ENCODE measurements at regions not wholly inside any gene's neighbourhood (a gene's known extent, or its start where the extent isn't known, plus 50 kb on each side); places are given as distances from the start of the nearest gene placed in this dataset.

GRCh38 chr1:164951508-164951907 is 392.5 kb downstream of the PBX1 start:
- H3K4me3 ChIP-seq (ENCODE audit: low read length), result no peak overlapping the region
- no TSS peak for BruUV-seq (replicated peaks)

GRCh38 chr1:164950541-164950986 is 391.6 kb downstream of the PBX1 start:
- no peak for ATAC-seq

More at GRCh38 chr1:164951508-164951907, 392.5 kb downstream of the PBX1 start:
- Histone ChIP-seq H4K20me1 (ENCODE audit: low read length) (no peaks in the 10 kb centered on the region), H3K27ac (ENCODE audit: low read length) (no peak overlapping the region), H3K79me2 (ENCODE audit: low read length) (no peaks in the 10 kb centered on the region), H3K9me3 (ENCODE audit: low read length) (no peaks in the 10 kb centered on the region), H3K4me2 (ENCODE audit: low read length) (no peak overlapping the region), H2AFZ (ENCODE audit: low read length) (no peak overlapping the region), H3K27me3 (ENCODE audit: low read length) (peaks cover 30% of the 10 kb centered on the region), H3K9ac (ENCODE audit: low read length) (no peak overlapping the region), H3K4me1 (ENCODE audit: insufficient read depth, low read length) (no peaks in the 10 kb centered on the region), H3F3A (ENCODE audit: low read length, unreplicated experiment) (no peaks in the 10 kb centered on the region), H3K9me2 (replicated peaks; ENCODE audit: low read length) (no peaks in the 10 kb centered on the region), H3K36me3 (ENCODE audit: low read depth, low read length) (no peaks in the 10 kb centered on the region)
- ChIA-PET CTCF (no interaction called here), POLR2A (ENCODE audit: unreplicated experiment) (no interaction called here)
- TF ChIP-seq, protein P1, sequence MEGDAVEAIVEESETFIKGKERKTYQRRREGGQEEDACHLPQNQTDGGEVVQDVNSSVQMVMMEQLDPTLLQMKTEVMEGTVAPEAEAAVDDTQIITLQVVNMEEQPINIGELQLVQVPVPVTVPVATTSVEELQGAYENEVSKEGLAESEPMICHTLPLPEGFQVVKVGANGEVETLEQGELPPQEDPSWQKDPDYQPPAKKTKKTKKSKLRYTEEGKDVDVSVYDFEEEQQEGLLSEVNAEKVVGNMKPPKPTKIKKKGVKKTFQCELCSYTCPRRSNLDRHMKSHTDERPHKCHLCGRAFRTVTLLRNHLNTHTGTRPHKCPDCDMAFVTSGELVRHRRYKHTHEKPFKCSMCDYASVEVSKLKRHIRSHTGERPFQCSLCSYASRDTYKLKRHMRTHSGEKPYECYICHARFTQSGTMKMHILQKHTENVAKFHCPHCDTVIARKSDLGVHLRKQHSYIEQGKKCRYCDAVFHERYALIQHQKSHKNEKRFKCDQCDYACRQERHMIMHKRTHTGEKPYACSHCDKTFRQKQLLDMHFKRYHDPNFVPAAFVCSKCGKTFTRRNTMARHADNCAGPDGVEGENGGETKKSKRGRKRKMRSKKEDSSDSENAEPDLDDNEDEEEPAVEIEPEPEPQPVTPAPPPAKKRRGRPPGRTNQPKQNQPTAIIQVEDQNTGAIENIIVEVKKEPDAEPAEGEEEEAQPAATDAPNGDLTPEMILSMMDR (conservative IDR thresholded peaks at IDR 0.05; ENCODE audit: low read depth, low read length), result no peak
- TF ChIP-seq EZH2 (IDR thresholded peaks at IDR 0.05; ENCODE audit: low read length, unreplicated experiment), result no peak
- no peak for TF ChIP-seq EZH2phosphoT487 (IDR thresholded peaks at IDR 0.05; ENCODE audit: borderline replicate concordance, low read length)
- DNase-seq (no peak), ATAC-seq (no peak)
- intact Hi-C loops (cut with micrococcal nuclease), result no loop called here

More at GRCh38 chr1:164950541-164950986, 391.6 kb downstream of the PBX1 start:
- ChIA-PET POLR2A (ENCODE audit: unreplicated experiment) (no interaction called here), CTCF (interaction anchor here (0.7 kb wide), 1 partner anchor 893 kb away, joined by 5 read pairs; no protein-coding TSS in a partner anchor)
- TF ChIP-seq EZH2phosphoT487 (IDR thresholded peaks at IDR 0.05; ENCODE audit: borderline replicate concordance, low read length), result no peak
- TF ChIP-seq EZH2 (IDR thresholded peaks at IDR 0.05; ENCODE audit: low read length, unreplicated experiment), result no peak
- TF ChIP-seq, protein P1 (conservative IDR thresholded peaks at IDR 0.05; ENCODE audit: low read depth, low read length), result no peak
- Histone ChIP-seq H4K20me1 (ENCODE audit: low read length) (no peaks in the 10 kb centered on the region), H3K36me3 (ENCODE audit: low read depth, low read length) (no peaks in the 10 kb centered on the region), H2AFZ (ENCODE audit: low read length) (no peak overlapping the region), H3K27me3 (ENCODE audit: low read length) (peaks cover 30% of the 10 kb centered on the region), H3K9me2 (replicated peaks; ENCODE audit: low read length) (no peaks in the 10 kb centered on the region), H3K9ac (ENCODE audit: low read length) (no peak overlapping the region), H3K79me2 (ENCODE audit: low read length) (no peaks in the 10 kb centered on the region), H3K4me3 (ENCODE audit: low read length) (no peak overlapping the region), H3K4me2 (ENCODE audit: low read length) (no peak overlapping the region), H3K4me1 (ENCODE audit: insufficient read depth, low read length) (no peaks in the 10 kb centered on the region), H3K9me3 (ENCODE audit: low read length) (no peaks in the 10 kb centered on the region), H3F3A (ENCODE audit: low read length, unreplicated experiment) (no peaks in the 10 kb centered on the region), H3K27ac (ENCODE audit: low read length) (no peak overlapping the region)
- no TSS peak for BruUV-seq (replicated peaks)
- DNase-seq, result no peak
- intact Hi-C loops (cut with micrococcal nuclease), result no loop called here

All from PC-3 (cell line).